Fibroblast of peridontal ligament (primary cell): ENCODE measurements at regions not wholly inside any gene's neighbourhood (a gene's known extent, or its start where the extent isn't known, plus 50 kb on each side); places are given as distances from the start of the nearest gene placed in this dataset.

Source experiments
- DNase-seq: peaks from one replicate; pipeline ENCODE4 v3.0.0-alpha.2; 2010; ENCODE audit errors: extremely low read depth

- no peak for DNase-seq
Observed at GRCh38 chr14:101398011-101398410, 163.3 kb upstream of the DIO3 start.

- no peak for DNase-seq
Observed at GRCh38 chr14:101399737-101400517, 161.4 kb upstream of the DIO3 start.

GRCh38 chr14:101400830-101401229 lies 160.5 kb upstream of the DIO3 start:
- DNase-seq: peak; percentile 66

- DNase-seq: peak; percentile 81
Observed at GRCh38 chr14:101402936-101403660, 158.2 kb upstream of the DIO3 start.

GRCh38 chr14:101404426-101405170 lies 156.7 kb upstream of the DIO3 start:
- DNase-seq: no peak

GRCh38 chr14:101405171-101405883 lies 156.0 kb upstream of the DIO3 start:
- DNase-seq: peak; percentile 38

- DNase-seq: no peak
Observed at GRCh38 chr14:101406921-101407320, 154.4 kb upstream of the DIO3 start.

- no peak for DNase-seq
Observed at GRCh38 chr14:101407328-101407727, 154.0 kb upstream of the DIO3 start.

GRCh38 chr14:101408077-101408831 lies 153.0 kb upstream of the DIO3 start:
- peak; percentile 96 for DNase-seq

GRCh38 chr14:101409006-101409543 lies 152.2 kb upstream of the DIO3 start:
- no peak for DNase-seq

GRCh38 chr14:101410126-101410525 lies 151.2 kb upstream of the DIO3 start:
- no peak for DNase-seq

GRCh38 chr14:101411151-101411550 lies 150.1 kb upstream of the DIO3 start:
- DNase-seq: no peak

- no peak for DNase-seq
Observed at GRCh38 chr14:101411779-101412178, 149.5 kb upstream of the DIO3 start.

- peak; percentile 21 for DNase-seq
Observed at GRCh38 chr14:101412739-101413138, 148.6 kb upstream of the DIO3 start.

GRCh38 chr14:101417434-101417833 lies 143.9 kb upstream of the DIO3 start:
- no peak for DNase-seq

GRCh38 chr14:101418601-101419000 lies 142.7 kb upstream of the DIO3 start:
- no peak for DNase-seq

GRCh38 chr14:101426466-101426865 lies 134.8 kb upstream of the DIO3 start:
- peak; percentile 47 for DNase-seq

GRCh38 chr14:101428409-101428808 lies 132.9 kb upstream of the DIO3 start:
- no peak for DNase-seq

- no peak for DNase-seq
Observed at GRCh38 chr14:101435546-101435945, 125.7 kb upstream of the DIO3 start.

- peak; percentile 83 for DNase-seq
Observed at GRCh38 chr14:101439023-101439422, 122.3 kb upstream of the DIO3 start.

GRCh38 chr14:101440496-101440895 lies 120.8 kb upstream of the DIO3 start:
- no peak for DNase-seq
